ENCODE measurements at regions not wholly inside any gene's neighbourhood (a gene's known extent, or its start where the extent isn't known, plus 50 kb on each side); places are given as distances from the start of the nearest gene placed in this dataset.

DNA sequence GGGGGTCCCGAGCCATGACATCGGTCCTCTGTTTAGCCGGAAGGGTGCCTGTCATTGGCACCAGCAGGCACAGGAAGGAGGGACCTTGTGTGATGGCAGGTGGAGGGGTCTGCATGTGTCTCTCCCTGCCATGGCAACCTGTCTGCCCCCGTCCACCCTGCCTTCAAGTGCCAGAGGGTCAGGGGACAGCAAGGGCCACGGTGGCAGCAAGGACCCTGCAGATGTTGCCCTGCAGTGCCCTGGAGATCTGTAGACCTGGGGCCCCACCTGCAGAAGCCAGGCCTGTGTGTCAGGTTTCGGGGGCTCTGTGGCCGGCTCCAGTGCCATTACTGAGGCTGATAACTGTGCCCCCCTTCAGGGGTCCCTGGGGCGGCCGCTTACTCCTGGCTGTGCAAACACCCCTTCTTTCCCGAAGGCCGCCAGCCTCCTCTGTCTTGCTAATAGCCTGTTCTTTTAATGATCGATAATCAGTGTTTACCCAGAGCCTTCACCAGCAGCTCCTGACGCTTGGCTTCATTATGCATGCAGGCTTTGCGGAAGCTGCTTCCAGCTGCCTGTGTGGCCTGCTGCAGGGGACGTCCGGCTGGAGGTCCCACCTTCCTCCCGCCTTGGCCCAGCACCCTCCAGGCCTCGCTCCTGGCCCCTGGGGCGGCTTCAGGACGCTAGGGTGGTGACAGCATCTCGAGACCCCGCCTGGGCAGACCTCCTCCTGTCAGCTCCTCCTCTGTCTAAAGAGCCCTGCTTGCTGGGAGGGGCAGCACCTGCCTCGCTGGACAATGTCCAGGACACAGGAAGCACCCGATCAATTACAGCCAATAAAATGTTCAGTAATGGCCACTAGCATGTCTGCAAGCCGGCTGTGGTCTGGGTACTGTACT lies 153.0 kb downstream of the KIF26A start:
- no peak for ATAC-seq

DNA sequence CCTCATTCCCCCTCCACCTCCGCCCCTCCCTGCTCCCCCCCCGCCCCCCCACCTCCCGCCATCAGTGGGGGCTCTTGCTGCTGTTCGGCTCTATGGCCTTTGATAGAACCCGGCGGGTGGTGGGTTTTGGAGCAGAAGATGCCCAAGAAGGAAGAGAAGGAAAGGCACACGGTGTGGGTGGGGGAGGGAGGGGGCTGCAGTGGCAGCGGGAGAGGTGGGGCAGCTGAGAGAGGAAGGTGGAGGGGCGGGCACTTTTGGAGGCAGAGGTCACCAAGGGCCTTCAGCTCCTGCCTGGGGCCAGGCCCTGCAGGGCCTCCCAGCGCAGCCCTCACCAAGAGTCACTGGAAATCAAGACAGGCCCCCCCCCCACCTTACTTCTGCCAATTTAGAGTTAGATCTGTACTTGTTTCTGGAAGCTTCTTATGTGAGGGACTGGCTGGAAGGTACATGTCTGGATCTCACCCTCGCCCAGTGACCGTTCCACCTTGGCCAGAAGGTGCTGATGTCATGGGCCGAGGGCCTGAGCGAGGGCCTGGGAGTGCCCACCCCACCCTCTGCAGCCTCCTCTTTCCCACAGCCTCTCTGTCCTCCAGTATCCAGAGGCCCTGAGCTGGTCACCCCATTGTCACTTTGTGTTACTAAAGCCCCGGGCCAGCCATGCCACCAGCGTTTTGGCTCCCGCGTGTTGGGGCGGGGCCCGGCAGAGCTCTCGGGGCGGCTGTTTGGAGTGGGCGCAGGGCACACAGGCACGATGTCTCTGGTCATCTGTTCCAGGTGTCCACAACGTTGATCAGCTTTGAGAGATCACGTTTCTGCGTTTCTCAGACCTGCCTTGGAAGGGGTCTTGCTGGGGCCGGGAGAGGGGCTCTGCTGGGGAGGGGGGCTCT lies 153.9 kb downstream of the KIF26A start:
- ATAC-seq: no peak

DNA sequence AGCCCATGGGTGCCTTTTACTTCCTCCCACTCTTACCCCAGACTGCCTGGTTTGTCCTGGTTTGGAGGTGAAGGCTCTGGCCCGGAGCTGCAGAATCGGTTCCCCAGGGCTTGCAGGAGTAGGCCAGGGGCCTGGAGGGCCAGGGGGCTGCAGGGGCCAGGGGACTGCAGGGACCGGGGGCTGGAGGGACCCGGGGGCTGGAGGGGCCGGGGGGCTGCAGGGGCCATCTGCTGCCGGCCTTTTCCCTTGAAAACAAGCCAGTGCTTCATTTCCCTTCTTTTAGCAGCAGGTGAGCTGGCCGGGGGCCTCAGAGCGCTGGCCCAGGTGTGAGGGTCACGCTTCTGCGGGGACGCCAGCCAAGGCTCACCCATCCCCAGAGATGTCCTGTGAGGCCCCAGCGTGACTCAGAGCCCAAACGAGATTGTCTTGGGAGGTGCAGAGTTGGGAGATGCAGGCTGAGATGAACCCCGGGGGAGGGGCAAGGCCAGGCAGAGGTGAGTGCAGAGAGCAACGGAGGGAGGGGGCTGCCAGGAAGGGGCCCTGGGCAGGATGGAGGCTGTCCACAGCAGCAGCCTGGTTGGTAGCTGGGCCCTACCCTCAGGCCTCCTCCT lies 154.9 kb downstream of the KIF26A start:
- no peak for ATAC-seq

DNA sequence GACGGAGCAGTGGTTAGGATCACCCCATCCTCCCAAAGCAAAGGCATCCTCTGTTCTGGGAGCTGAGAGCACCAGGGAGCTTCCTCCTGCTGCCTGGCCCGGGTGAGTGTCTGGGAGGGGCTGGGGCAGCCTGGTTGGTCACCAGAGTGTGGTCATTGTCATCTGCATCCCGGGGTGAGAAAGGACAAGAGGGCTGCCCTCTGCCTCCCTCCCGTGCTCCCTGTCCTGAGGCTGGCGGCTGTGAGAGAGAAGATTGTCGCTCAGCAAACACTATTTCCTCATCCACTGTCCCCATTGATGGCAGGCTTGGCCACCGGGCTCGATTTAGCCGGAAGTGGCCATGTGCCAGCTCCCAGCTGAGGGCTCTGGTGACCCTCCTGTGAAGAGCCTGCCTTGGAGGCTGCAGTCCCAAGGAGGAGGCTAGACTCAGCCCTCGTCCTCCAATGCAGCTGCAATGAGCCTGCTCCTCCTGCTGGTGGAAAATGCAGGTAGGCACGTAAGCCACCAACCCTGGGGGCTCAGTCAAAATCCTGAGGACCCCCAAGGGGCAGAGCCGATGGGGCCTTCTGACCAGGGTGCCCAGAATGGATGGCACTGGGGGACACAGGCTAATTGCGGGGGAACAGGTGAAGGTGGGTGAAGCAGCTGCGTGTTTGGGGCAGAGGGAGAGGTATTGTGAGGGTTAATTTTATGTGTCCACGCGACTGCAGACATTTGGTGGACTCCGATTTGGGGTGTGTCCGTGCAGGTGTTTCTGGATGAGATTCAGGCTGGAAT lies 155.7 kb downstream of the KIF26A start:
- ATAC-seq: no peak

DNA sequence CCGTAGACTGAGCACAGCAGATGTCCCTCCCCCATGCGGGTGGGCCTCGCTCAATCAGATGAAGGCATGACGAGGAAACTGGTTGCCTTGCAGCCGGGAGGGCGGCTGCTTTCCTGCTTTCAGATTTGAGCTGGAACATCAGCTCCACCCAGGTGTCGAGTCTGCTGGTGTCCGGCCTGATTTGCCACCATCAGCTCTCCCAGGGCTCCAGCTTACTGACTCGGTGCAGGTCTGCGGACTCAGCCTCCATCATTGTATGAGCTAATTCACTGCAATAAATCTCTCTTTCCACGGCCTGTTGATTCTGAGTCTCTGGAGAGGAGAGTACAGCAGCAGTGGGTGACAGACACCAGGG lies 156.2 kb downstream of the KIF26A start:
- no peak for ATAC-seq

DNA sequence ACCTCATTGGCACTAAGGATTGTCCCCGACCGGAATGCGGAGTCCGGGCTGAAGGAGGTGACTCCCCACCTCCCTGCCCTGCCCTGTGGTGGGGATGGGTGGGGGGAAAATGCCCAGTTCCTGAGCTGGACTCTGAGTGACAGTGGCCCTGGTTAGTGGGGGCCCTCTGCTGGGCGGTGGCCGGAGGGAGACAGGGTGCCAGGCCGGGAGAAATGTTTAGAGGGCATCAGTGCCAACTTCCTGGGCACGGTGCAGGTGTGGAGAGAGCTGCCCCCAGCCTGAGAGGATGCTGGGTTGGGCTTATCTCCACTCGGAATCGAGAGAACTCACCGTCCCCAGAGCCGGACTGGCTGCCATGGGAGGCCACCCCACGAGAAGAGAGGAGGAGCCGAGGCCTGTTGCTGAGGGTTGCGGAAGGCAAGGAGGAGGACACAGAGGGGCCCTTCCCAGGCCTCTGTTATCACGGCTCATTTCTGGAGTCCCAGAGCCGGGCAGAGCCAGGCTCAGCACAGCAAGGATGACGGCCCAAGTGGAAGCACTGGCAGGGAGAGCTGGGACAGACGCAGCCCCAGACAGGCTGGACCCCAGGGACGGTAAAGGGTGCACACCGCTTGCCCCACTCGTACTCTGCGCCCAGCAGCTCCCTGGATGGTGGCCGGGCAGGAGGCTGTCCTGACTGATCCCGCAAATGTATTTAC lies 156.7 kb downstream of the KIF26A start:
- no peak for ATAC-seq

DNA sequence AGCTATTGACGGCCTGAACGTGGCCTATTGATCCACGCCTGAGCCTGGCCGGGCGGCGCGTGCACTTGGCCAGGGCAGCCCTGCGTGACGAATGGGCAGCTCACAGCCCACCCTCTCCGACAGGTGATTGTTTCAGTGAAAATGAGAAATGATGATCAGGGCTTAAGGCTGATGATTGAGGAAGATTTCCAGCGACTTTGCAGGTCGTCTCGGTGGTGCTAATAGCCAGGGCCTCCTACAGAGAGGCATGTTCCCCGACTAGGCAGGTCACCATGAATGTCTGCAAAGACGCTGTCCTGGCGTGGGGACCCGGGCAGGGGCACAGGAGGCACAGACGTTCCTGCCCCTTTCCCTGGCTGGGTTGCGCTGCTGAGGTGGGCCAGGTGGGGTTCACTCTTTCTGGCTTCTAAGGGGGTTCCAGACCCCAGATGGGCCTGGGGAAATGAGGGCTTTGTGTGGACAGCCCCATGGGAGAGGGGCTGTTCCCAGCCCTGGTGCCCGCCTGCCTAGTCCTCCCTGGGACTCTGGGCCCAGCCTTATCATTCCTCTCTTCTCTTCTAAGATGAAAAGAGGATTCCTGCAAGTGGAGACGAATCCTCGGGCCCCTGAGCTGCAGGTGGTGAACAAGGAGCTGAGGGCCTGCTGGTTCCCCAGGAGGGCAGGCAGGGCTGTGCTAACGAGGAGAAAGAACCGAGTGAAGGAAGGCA lies 157.4 kb downstream of the KIF26A start:
- ATAC-seq: no peak

DNA sequence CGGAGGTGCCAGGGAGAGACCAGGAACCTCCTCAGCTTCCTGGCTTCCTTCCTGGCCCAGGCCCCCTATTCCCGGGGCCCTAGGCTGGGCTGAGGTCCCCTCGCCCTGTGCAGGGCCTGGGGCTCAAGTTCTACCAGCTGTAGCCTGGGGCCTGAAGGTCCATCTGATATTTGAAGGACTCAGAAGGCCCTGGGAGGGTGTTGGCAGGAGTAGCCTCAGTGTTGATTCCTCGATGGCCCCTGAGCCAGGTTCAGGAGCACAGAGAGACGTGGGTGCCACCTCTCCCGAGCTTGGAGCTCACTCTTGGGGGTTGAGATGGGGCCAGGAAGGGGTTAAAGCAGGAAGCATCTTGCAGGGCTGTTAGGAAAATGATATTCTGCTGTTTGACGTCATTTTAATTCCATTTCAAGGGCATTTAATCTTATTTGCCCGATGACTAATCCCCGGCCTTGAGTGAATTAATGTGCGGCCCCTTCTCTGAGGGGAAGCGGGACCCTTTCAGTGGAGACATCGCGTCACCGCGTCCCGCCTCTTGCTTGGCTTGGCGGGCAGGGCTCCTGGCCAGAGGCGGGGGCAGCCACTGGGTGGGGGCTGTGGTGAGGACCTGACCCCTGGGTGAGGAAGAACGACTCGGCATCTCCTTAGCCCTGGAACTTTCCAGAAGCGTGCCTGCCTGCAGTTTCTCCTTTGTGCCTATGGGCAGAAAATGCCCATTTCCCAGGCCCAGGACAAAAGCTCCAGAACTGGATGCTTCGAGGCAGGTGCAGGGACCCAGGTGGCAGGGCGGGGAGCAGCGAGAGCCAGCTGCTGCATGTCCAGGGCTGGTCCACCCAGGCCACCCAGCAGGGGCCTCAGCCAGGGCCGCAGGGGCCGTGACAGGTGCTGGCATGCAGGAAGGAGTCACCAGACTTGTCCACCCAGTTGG lies 158.3 kb downstream of the KIF26A start:
- no peak for ATAC-seq

DNA sequence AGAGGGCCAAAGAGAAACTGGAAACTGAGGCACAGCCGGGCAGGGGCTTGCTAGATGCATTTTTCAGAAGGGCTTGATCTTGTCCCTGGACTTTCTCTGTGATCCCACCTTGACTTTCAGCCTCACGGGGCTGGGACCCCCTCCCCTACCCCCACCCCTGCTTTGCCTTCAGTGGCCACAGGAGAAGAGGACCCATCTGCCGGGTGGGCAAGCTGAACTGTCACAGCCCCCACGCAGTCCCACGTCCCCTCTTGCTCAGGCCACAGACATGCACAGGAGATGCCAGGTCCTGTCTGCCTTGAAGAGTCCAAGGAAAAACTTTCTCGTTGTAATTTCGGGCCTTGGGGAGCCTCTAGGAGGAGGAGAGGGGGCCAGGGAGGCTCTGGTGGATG lies 158.9 kb downstream of the KIF26A start:
- ATAC-seq: no peak

DNA sequence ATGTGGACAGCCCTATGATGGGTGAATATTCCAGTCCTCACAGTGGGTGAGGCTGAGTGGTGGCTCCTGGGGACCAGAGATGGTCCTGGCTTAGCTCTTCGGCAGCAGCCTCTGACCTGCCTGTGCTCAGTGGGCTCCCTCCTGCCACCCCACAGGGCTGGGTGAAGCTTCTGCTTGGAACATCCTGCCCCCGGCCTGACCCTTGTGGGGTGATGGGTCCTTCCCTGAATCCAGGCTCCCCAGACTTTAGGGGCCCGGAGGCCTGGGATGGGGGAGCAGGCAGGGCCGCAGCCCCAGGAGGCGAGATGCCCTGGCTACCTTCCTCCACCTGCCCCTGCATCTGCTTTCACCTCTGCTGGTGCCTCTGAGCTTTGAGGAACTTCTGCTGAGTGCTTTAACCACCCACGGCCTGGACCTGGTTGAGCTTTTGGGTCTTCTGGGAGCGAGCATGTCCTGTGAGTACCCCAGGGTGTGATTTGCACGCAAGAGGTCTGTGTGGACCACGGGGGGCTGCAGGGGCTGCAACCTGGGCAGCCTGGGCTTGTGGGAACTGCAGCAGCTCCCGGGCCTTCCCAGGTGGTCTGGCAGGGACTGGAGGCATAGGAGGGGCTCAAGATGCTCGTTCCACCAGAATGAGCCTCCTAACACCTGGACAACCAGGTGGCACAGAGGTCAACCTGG lies 159.5 kb downstream of the KIF26A start:
- ATAC-seq: no peak

DNA sequence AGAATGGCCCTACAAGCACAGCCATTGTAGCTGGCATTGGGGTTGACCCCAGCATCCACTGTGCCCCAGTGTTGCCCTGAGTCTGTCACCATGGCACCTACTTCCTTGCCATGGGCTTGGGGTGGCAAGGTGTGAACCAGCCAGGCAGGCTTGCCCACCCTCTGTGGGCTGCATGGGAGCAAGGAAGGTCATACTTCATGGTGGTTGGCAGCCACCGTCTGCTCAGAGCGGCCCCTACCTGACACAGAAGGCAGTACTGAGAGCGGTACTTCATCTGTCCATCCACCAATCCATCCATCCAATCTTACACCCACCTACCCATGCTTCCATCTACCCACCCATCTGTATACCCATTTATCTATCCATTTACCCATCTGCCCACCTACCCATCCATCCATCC lies 160.1 kb downstream of the KIF26A start:
- no peak for ATAC-seq

DNA sequence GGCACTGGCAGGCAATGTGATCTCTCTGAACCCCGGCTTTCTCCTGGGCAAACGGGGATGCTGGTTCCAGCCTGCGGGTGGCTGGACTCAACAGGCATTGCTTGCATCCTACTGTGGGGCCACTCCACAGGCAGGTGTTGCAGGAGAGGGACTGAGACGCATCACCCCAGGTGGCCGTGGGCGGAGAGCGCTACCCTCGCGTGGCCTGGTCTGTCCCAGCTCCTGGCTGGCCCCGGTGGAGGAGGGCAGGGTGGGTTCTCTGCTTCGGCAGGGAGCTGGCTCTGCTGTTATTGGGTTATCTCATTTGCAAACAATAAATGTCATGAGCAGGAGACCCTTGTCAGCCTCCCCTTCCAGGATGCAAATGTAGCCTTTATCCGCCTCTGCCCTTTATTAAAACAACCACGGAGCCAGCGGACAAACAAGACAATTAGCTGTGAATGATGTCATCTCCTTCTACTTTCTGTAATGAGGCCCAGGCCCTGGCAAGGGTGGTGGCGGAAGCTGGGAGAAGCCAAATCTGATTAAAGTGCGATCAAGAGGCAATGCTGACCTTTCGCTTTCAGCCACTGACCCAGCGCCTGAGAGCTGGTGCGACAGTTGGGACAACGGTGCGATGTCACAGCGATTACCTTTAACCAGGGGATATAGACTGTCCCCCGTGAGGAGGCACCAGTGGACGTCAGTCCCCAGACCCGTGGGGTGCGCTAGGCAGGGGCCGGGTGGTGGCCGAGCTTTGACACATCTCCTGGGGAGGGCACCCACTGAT lies 161.8 kb downstream of the KIF26A start:
- ATAC-seq: no peak

DNA sequence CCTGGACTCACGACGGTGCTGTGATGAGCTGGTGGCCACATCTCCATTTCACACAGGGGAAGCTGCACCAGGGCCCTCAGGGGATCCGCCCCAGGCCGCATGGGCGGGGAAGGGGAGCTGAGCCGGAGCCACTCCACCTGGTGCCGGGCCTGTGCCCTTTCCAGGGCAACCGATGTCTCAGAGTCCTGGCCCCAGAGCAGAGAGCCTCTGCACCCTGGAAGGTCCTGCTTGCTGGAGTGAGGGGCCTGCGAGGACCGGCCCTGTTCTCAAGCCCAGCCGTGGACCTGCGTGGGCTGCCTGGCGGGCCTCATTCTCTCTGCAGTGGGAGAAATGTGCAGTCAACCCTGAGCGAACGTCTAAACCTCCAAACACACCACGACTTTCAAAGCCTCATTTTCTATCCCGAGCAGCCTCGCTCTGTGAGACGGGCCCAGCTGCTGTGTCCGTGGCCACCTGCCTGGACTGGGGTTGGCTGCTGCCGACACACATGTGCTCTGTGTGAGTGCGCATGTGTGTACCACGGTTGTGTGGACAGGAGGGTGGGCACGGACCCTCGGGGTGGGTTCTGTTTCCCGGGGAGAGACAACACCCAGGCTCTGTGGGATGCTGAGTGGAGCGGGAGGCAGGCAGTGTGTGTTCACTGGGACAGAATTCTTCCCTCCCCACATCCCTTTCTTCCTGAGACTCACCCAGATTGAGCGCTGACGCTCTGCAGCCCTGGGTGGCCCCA lies 163.5 kb downstream of the KIF26A start:
- ATAC-seq: no peak

DNA sequence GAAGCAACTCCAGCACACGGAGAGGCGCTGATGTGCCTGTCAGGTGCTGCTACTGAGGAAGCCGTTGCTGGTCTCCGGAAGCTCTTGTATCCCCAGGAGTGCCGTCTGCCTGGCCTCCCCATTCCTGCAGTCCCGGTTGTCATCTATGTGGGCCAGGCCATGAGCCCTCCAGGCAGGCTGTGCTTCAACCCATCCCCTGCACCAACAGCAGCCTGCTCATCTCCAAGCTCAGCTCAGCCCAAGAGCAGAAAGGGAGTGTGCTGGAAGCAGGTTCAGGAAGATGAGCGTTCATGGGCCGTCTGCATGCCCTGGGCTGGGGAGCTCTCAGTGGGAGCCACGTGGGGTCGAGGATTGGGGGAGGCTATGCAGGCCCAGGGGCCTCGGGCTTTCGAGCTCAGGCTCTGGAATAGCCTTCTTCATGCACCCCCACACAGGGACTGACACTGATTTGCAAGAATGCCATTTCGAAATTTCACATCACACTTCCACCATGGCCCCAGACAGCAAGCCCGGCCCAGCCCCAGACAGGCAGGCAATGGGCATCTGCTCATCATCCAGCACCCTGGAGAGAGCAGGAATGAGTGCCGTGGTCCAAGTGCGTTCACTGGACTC lies 164.5 kb downstream of the KIF26A start:
- no peak for ATAC-seq

DNA sequence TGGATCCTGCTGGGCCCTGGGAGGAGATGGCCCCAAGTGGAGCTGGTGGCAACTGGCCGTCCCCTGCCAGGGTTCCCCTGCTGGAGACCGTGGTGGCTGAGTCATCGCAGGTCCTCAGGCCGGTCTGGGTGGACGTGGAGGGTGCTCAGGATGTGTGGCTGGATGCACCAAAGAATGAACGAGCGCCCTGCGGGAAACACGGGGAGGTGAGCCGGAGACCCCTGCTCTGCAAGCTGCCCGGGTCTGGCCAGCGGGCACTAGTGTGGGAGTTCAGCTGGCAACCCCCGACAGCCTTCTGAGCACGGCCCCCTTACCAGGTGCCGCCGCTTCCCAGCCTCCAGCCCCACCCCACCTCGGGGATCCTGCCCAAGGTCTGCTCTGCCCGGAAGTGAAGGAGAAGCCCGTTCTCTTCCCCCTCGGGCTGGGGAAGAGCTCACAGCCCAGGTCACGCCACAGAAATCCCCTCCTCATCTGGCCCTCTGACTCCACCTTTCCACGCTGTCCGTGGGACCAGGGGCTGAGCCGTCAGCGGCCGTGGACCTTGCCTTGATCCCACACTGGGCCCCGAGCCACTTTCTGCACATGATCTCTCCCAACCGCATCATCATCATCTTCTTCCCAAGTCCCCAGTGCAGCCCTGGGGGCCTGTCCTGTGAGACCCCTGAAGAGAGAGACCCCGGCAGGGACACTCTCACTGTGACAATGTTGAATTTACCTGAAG lies 165.5 kb downstream of the KIF26A start:
- ATAC-seq: no peak

DNA sequence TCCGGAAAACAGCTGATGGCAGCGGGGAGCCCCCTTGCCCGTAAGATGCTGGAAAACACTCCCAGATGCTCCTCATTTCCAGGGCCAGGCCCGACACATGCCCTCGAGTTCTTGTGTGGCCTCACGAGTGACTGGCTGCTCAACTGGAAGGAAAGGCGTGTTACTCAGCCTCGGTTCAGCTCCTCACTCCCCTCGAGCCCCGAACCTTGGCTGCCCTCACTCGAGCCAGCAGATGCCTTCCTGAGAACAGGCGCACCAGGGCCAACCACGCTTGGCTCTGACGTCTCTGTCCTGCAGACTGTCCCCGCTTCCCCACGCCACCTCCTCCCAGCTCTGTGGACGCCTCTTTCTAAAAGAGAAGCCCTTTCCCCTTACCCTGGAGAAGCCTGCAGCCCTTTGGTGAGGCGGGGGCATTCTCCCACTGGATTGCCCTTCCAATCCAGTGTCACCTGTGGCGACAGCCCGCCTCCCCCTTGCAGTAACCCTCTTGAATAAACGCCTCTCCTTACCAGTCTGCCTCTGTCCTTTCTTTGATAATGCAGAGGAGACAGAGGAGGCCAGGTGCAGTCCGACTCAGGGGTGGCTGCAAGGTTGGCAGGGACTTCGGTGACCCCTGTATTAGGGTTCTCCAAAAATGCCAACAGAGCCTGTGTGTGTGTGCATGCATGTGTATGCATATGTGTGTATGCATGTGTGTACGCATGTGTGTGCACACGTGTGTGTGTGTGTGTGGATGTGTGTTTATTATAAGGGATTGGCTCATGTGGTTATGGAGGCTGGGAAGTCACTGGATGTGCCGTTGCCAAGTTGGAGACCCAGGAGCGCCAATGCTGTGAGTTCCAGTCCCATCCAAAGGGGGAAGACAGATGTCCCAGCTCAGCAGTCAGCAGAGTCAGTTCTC lies 166.3 kb downstream of the KIF26A start:
- no peak for ATAC-seq

Data from esophagus mucosa (tissue), 1 donor.